SH-SY5Y (cell line): ENCODE measurements at regions not wholly inside any gene's neighbourhood (a gene's known extent, or its start where the extent isn't known, plus 50 kb on each side); places are given as distances from the start of the nearest gene placed in this dataset.

Source experiments
- GATA2 ChIP-seq: IDR thresholded peaks from 2 replicates; pipeline ENCODE4 v1.6.1; 2011; ENCODE audit warnings: mild to moderate bottlenecking, low read depth, low read length
- GATA3 ChIP-seq: IDR thresholded peaks from 2 replicates; pipeline ENCODE4 v1.6.1; 2011; ENCODE audit warnings: low read depth, mild to moderate bottlenecking, low read length, moderate library complexity

- no peak for TF ChIP-seq GATA2
- no peak for TF ChIP-seq GATA3
These were observed 475.2 kb upstream of the FRG2C start for GRCh38 chr3:75188962-75189361.
